ENCODE measurements at regions not wholly inside any gene's neighbourhood (a gene's known extent, or its start where the extent isn't known, plus 50 kb on each side); places are given as distances from the start of the nearest gene placed in this dataset.
"Not testable (repeated sequence)": the region's sequence is repeated elsewhere in the genome, so short reads cannot be mapped to it uniquely, and the experiment has no call there.

GRCh38 chrX:63167002-63167401 is 184.1 kb downstream of the SPIN4 start:
- not testable (repeated sequence) for H2AK5ac ChIP-seq (ENCODE audit: low read depth, low read length); H2BK120ac ChIP-seq (ENCODE audit: low read depth, low read length); H3K14ac ChIP-seq (ENCODE audit: low read length); H4K91ac ChIP-seq (ENCODE audit: low read depth, low read length, poor library complexity); H3K4me3 ChIP-seq (ENCODE audit: low read length in 2 of 2); DNase-seq (ENCODE audit: low spot score); H3K4ac ChIP-seq (ENCODE audit: low read length); H3K4me2 ChIP-seq (ENCODE audit: insufficient read depth, low read length, poor library complexity, severe bottlenecking); H2AFZ ChIP-seq (ENCODE audit: low read length); H3K27ac ChIP-seq (replicated peaks; ENCODE audit: low read length); H3K27me3 ChIP-seq (ENCODE audit: control insufficient read depth in 3 of 3, insufficient read depth in 3 of 3, low read depth in 1 of 3, low read length in 3 of 3); H3K9me3 ChIP-seq (replicated peaks in 1 of 2; ENCODE audit: control insufficient read depth in 2 of 2, insufficient read depth in 1 of 2, low read depth in 1 of 2, low read length in 2 of 2); H2BK15ac ChIP-seq (ENCODE audit: low read length); H2BK5ac ChIP-seq (ENCODE audit: low read length); H3K36me3 ChIP-seq (replicated peaks in 1 of 2; ENCODE audit: control insufficient read depth in 2 of 2, insufficient read depth in 2 of 2, low read length in 2 of 2); H3K4me1 ChIP-seq (ENCODE audit: control insufficient read depth in 2 of 2, insufficient read depth in 1 of 2, low read depth in 1 of 2, low read length in 2 of 2); H3K18ac ChIP-seq (ENCODE audit: low read length); H3K9ac ChIP-seq (ENCODE audit: low read depth, low read length, poor library complexity); H2BK12ac ChIP-seq (ENCODE audit: low read length); H3K79me1 ChIP-seq (ENCODE audit: low read depth, low read length); H3K23ac ChIP-seq (ENCODE audit: low read depth, low read length, poor library complexity); H4K8ac ChIP-seq (ENCODE audit: low read depth, low read length)
- no CpG with 5 or more reads among the region's 1 CpG for WGBS, 2 donors (ENCODE audit: extremely low coverage in 2 of 2, insufficient read length in 2 of 2, insufficient replicate concordance in 1 of 2)

GRCh38 chrX:63160994-63161393 is 190.1 kb downstream of the SPIN4 start:
- H3K4me2 ChIP-seq (ENCODE audit: insufficient read depth, low read length, poor library complexity, severe bottlenecking); H2BK120ac ChIP-seq (ENCODE audit: low read depth, low read length); H3K9me3 ChIP-seq (replicated peaks in 1 of 2; ENCODE audit: control insufficient read depth in 2 of 2, insufficient read depth in 1 of 2, low read depth in 1 of 2, low read length in 2 of 2); H2BK15ac ChIP-seq (ENCODE audit: low read length); H3K9ac ChIP-seq (ENCODE audit: low read depth, low read length, poor library complexity); H2AK5ac ChIP-seq (ENCODE audit: low read depth, low read length); DNase-seq (ENCODE audit: low spot score); H3K36me3 ChIP-seq (replicated peaks in 1 of 2; ENCODE audit: control insufficient read depth in 2 of 2, insufficient read depth in 2 of 2, low read length in 2 of 2); H3K4me3 ChIP-seq (ENCODE audit: low read length in 2 of 2); H3K27ac ChIP-seq (replicated peaks; ENCODE audit: low read length); H3K23ac ChIP-seq (ENCODE audit: low read depth, low read length, poor library complexity); H3K4me1 ChIP-seq (ENCODE audit: control insufficient read depth in 2 of 2, insufficient read depth in 1 of 2, low read depth in 1 of 2, low read length in 2 of 2); H3K14ac ChIP-seq (ENCODE audit: low read length); H2BK5ac ChIP-seq (ENCODE audit: low read length); H3K4ac ChIP-seq (ENCODE audit: low read length); H4K8ac ChIP-seq (ENCODE audit: low read depth, low read length); H3K18ac ChIP-seq (ENCODE audit: low read length); H3K79me1 ChIP-seq (ENCODE audit: low read depth, low read length); H4K91ac ChIP-seq (ENCODE audit: low read depth, low read length, poor library complexity); H3K27me3 ChIP-seq (ENCODE audit: control insufficient read depth in 3 of 3, insufficient read depth in 3 of 3, low read depth in 1 of 3, low read length in 3 of 3); H2BK12ac ChIP-seq (ENCODE audit: low read length); H2AFZ ChIP-seq (ENCODE audit: low read length): not testable (repeated sequence)
- WGBS, 2 donors (ENCODE audit: extremely low coverage in 2 of 2, insufficient read length in 2 of 2, insufficient replicate concordance in 1 of 2), result no CpG with 5 or more reads among the region's 1 CpG

GRCh38 chrX:63160340-63160739 is 190.8 kb downstream of the SPIN4 start:
- H2AK5ac ChIP-seq (ENCODE audit: low read depth, low read length); H3K36me3 ChIP-seq (replicated peaks in 1 of 2; ENCODE audit: control insufficient read depth in 2 of 2, insufficient read depth in 2 of 2, low read length in 2 of 2); DNase-seq (ENCODE audit: low spot score); H2BK12ac ChIP-seq (ENCODE audit: low read length); H3K23ac ChIP-seq (ENCODE audit: low read depth, low read length, poor library complexity); H3K18ac ChIP-seq (ENCODE audit: low read length); H3K4me3 ChIP-seq (ENCODE audit: low read length in 2 of 2); H2AFZ ChIP-seq (ENCODE audit: low read length); H3K9ac ChIP-seq (ENCODE audit: low read depth, low read length, poor library complexity); H3K27ac ChIP-seq (replicated peaks; ENCODE audit: low read length); H3K4ac ChIP-seq (ENCODE audit: low read length); H3K4me1 ChIP-seq (ENCODE audit: control insufficient read depth in 2 of 2, insufficient read depth in 1 of 2, low read depth in 1 of 2, low read length in 2 of 2); H2BK5ac ChIP-seq (ENCODE audit: low read length); H3K4me2 ChIP-seq (ENCODE audit: insufficient read depth, low read length, poor library complexity, severe bottlenecking); H4K8ac ChIP-seq (ENCODE audit: low read depth, low read length); H4K91ac ChIP-seq (ENCODE audit: low read depth, low read length, poor library complexity); H3K79me1 ChIP-seq (ENCODE audit: low read depth, low read length); H2BK120ac ChIP-seq (ENCODE audit: low read depth, low read length); H3K27me3 ChIP-seq (ENCODE audit: control insufficient read depth in 3 of 3, insufficient read depth in 3 of 3, low read depth in 1 of 3, low read length in 3 of 3); H3K9me3 ChIP-seq (replicated peaks in 1 of 2; ENCODE audit: control insufficient read depth in 2 of 2, insufficient read depth in 1 of 2, low read depth in 1 of 2, low read length in 2 of 2); H3K14ac ChIP-seq (ENCODE audit: low read length); H2BK15ac ChIP-seq (ENCODE audit: low read length): not testable (repeated sequence)
- no CpG with 5 or more reads among the region's 1 CpG for WGBS, 2 donors (ENCODE audit: extremely low coverage in 2 of 2, insufficient read length in 2 of 2, insufficient replicate concordance in 1 of 2)

- WGBS, 2 donors (ENCODE audit: extremely low coverage in 2 of 2, insufficient read length in 2 of 2, insufficient replicate concordance in 1 of 2), result no CpG with 5 or more reads among the region's 10 CpGs
- not testable (repeated sequence) for H3K9me3 ChIP-seq (replicated peaks in 1 of 2; ENCODE audit: control insufficient read depth in 2 of 2, insufficient read depth in 1 of 2, low read depth in 1 of 2, low read length in 2 of 2); H3K23ac ChIP-seq (ENCODE audit: low read depth, low read length, poor library complexity); H2BK15ac ChIP-seq (ENCODE audit: low read length); H2BK12ac ChIP-seq (ENCODE audit: low read length); H3K36me3 ChIP-seq (replicated peaks in 1 of 2; ENCODE audit: control insufficient read depth in 2 of 2, insufficient read depth in 2 of 2, low read length in 2 of 2); H4K8ac ChIP-seq (ENCODE audit: low read depth, low read length); H2BK120ac ChIP-seq (ENCODE audit: low read depth, low read length); H3K4me3 ChIP-seq (ENCODE audit: low read length in 2 of 2); H3K27ac ChIP-seq (replicated peaks; ENCODE audit: low read length); H3K4ac ChIP-seq (ENCODE audit: low read length); H3K18ac ChIP-seq (ENCODE audit: low read length); H2BK5ac ChIP-seq (ENCODE audit: low read length); H3K4me2 ChIP-seq (ENCODE audit: insufficient read depth, low read length, poor library complexity, severe bottlenecking); H3K14ac ChIP-seq (ENCODE audit: low read length); H2AFZ ChIP-seq (ENCODE audit: low read length); H3K9ac ChIP-seq (ENCODE audit: low read depth, low read length, poor library complexity); H3K79me1 ChIP-seq (ENCODE audit: low read depth, low read length); DNase-seq (ENCODE audit: low spot score); H3K27me3 ChIP-seq (ENCODE audit: control insufficient read depth in 3 of 3, insufficient read depth in 3 of 3, low read depth in 1 of 3, low read length in 3 of 3); H3K4me1 ChIP-seq (ENCODE audit: control insufficient read depth in 2 of 2, insufficient read depth in 1 of 2, low read depth in 1 of 2, low read length in 2 of 2); H2AK5ac ChIP-seq (ENCODE audit: low read depth, low read length); H4K91ac ChIP-seq (ENCODE audit: low read depth, low read length, poor library complexity)
These were observed 205.6 kb downstream of the SPIN4 start for GRCh38 chrX:63145526-63145925.

Measured in neuronal stem cell (in vitro differentiated cells).